OCI-LY1 (cell line): ENCODE measurements at regions not wholly inside any gene's neighbourhood (a gene's known extent, or its start where the extent isn't known, plus 50 kb on each side); places are given as distances from the start of the nearest gene placed in this dataset.

Source experiments
- CTCF ChIP-seq: fragments of 200-600 bp; sonication (generic), shearing (Covaris generic); IDR thresholded peaks from 2 replicates; pipeline ENCODE4 v1.5.1; 2017; ENCODE audit warnings: mild to moderate bottlenecking, antibody characterized with exemption, low read length, moderate library complexity, mixed read lengths
- EZH2 ChIP-seq: fragments of 200-600 bp; sonication (generic), shearing (Covaris generic); IDR thresholded peaks from 2 replicates; pipeline ENCODE4 v1.8.0; 2017; ENCODE audit warnings: borderline replicate concordance, mixed run types, mild to moderate bottlenecking, antibody characterized with exemption, low read length, moderate library complexity, mixed read lengths

DNA sequence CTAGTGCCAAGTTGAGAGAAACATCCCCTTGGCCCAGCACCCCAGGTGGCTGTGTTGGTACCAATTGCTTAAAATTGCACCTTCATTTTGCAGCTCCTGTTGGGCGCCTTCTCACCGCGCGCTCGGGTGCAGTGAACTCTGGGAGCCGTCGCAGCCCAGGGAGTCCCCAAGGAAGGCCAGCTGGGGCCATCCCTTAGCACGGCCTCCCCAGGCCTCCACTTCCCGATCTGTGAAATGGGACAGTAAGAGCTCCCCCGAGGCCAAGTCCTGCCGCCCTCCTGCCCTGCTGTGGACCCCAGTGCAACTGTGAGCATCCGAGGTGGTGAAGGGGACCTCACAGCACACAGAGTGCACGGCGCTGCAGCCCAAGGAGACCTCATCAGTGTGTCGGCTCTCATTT lies 1234.1 kb downstream of the BRD1 start:
- TF ChIP-seq CTCF (no peak), EZH2 (no peak)
